ENCODE measurements at regions not wholly inside any gene's neighbourhood (a gene's known extent, or its start where the extent isn't known, plus 50 kb on each side); places are given as distances from the start of the nearest gene placed in this dataset.

GRCh38 chr7:49344556-49344955 is 420.2 kb downstream of the CDC14C start:
- no peak for TF ChIP-seq CTCF (conservative IDR thresholded peaks at IDR 0.05)
- no peak for TF ChIP-seq EZH2 (IDR thresholded peaks at IDR 0.05; ENCODE audit: low read depth)

All from PC-9 (cell line).